ENCODE measurements at regions not wholly inside any gene's neighbourhood (a gene's known extent, or its start where the extent isn't known, plus 50 kb on each side); places are given as distances from the start of the nearest gene placed in this dataset.

DNA sequence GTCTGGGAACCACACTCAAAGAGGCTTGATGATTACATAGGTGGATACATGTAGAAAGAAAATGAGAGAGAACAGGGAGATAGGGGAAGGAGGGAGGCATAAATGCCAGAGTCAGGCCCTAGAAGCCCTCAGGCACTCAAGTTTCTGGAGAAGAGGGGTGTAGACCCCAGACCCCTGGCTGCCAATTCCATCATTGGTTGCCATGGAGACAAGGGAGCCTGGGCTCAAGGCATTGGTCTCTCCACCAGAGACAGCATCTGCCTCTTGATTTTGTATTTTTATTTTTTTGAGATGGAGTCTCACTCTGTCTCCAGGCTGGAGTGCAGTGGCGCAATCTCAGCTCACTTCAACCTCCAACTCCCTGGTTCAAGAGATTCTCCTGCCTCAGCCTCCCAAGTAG, 114.3 kb upstream of the GRIK3 start:
- Histone ChIP-seq H3K4me3 (no peak overlapping the region), H3K4me1 (ENCODE audit: control insufficient read depth in 5 of 5, insufficient read depth in 5 of 5, low read length in 5 of 5) (no peaks in the 10 kb centered on the region), H3K9ac (ENCODE audit: insufficient read depth in 1 of 2, low read length in 2 of 2) (no peak overlapping the region), H3K36me3 (ENCODE audit: control insufficient read depth in 4 of 4, insufficient read depth in 4 of 4, low read length in 4 of 4) (no peaks in the 10 kb centered on the region), H3K27me3 (ENCODE audit: control insufficient read depth in 3 of 3, insufficient read depth in 3 of 3, low read length in 2 of 3) (no peaks in the 10 kb centered on the region), H3K9me3 (ENCODE audit: control insufficient read depth in 4 of 4, insufficient read depth in 3 of 4, low read length in 3 of 4) (peaks cover 0 to 3% (median 0%) of the 10 kb centered on the region in 4 donors), H3K27ac (ENCODE audit: low read depth in 1 of 2, low read length in 1 of 2) (no peak overlapping the region)
- no peak for ATAC-seq (ENCODE audit: insufficient read depth, low FRiP score)
- 94 to 95% methylated on average over 1 of the region's 1 CpG for WGBS, 2 donors
- no peak for DNase-seq
- TF ChIP-seq, protein P1, sequence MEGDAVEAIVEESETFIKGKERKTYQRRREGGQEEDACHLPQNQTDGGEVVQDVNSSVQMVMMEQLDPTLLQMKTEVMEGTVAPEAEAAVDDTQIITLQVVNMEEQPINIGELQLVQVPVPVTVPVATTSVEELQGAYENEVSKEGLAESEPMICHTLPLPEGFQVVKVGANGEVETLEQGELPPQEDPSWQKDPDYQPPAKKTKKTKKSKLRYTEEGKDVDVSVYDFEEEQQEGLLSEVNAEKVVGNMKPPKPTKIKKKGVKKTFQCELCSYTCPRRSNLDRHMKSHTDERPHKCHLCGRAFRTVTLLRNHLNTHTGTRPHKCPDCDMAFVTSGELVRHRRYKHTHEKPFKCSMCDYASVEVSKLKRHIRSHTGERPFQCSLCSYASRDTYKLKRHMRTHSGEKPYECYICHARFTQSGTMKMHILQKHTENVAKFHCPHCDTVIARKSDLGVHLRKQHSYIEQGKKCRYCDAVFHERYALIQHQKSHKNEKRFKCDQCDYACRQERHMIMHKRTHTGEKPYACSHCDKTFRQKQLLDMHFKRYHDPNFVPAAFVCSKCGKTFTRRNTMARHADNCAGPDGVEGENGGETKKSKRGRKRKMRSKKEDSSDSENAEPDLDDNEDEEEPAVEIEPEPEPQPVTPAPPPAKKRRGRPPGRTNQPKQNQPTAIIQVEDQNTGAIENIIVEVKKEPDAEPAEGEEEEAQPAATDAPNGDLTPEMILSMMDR (IDR thresholded peaks at IDR 0.05; ENCODE audit: control extremely low read depth, extremely low read depth): no peak

DNA sequence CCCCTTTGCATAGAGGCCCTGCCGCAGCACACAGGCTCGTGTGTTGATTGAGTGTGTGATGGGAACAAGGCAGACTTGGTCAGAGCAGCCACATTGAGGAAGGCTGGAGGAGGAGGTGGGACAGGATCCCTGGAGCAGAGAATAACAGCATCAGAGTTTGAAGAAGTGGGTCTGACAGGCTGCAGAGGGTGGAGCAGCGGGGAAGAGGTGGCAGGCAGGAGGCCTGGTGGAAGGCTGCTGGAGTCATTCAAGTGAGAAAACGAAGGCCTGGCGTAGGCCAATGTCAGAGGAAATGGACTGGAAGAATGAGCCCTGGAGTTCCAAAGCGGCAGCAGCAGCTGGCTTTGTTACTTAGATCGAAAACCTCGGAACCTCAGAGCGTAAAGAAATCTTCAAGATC, 115.0 kb upstream of the GRIK3 start:
- ATAC-seq (ENCODE audit: insufficient read depth, low FRiP score): no peak
- no peak overlapping the region for H3K9ac ChIP-seq (ENCODE audit: insufficient read depth in 1 of 2, low read length in 2 of 2)
- WGBS, 2 donors: 72 to 75% methylated on average over 9 of the region's 9 CpGs
- H3K9me3 ChIP-seq (ENCODE audit: control insufficient read depth in 4 of 4, insufficient read depth in 3 of 4, low read length in 3 of 4): peaks cover 0 to 3% (median 0%) of the 10 kb centered on the region in 4 donors
- H3K4me1 ChIP-seq (ENCODE audit: control insufficient read depth in 5 of 5, insufficient read depth in 5 of 5, low read length in 5 of 5): no peaks in the 10 kb centered on the region
- TF ChIP-seq, protein P1 (IDR thresholded peaks at IDR 0.05; ENCODE audit: control extremely low read depth, extremely low read depth): no peak
- H3K4me3 ChIP-seq: no peak overlapping the region
- DNase-seq: no peak
- no peak overlapping the region for H3K27ac ChIP-seq (ENCODE audit: low read depth in 1 of 2, low read length in 1 of 2)
- H3K27me3 ChIP-seq (ENCODE audit: control insufficient read depth in 3 of 3, insufficient read depth in 3 of 3, low read length in 2 of 3): no peaks in the 10 kb centered on the region
- H3K36me3 ChIP-seq (ENCODE audit: control insufficient read depth in 4 of 4, insufficient read depth in 4 of 4, low read length in 4 of 4): no peaks in the 10 kb centered on the region

DNA sequence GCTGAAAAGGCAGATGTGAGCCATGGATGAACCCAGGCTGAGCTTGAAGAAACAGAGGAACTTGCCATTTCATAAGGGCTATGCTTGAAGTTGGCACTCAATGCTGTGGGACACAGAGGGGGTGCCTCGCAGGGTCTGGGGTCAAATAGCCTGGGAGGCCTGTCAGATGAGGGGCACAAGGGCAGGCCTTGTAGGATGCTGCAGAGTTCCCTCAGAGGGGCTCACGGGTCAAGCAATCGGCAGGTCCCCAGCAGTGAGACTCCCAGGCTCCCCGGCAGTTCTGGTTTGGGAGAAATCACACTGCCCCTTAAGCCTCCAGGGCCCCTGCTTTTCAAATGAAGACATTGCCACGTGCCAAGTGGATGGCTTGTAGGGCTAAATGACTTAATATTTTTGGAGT, 116.7 kb upstream of the GRIK3 start:
- no peaks in the 10 kb centered on the region for H3K36me3 ChIP-seq (ENCODE audit: control insufficient read depth in 4 of 4, insufficient read depth in 4 of 4, low read length in 4 of 4)
- TF ChIP-seq, protein P1 (IDR thresholded peaks at IDR 0.05; ENCODE audit: control extremely low read depth, extremely low read depth): no peak
- no peak overlapping the region for H3K4me3 ChIP-seq
- peaks cover 0 to 3% (median 0%) of the 10 kb centered on the region in 4 donors for H3K9me3 ChIP-seq (ENCODE audit: control insufficient read depth in 4 of 4, insufficient read depth in 3 of 4, low read length in 3 of 4)
- no peak for ATAC-seq (ENCODE audit: insufficient read depth, low FRiP score)
- H3K4me1 ChIP-seq (ENCODE audit: control insufficient read depth in 5 of 5, insufficient read depth in 5 of 5, low read length in 5 of 5): no peaks in the 10 kb centered on the region
- H3K27me3 ChIP-seq (ENCODE audit: control insufficient read depth in 3 of 3, insufficient read depth in 3 of 3, low read length in 2 of 3): no peaks in the 10 kb centered on the region
- no peak for DNase-seq
- H3K9ac ChIP-seq (ENCODE audit: insufficient read depth in 1 of 2, low read length in 2 of 2): no peak overlapping the region
- 56 to 62% methylated on average over 5 of the region's 5 CpGs for WGBS, 2 donors
- no peak overlapping the region for H3K27ac ChIP-seq (ENCODE audit: low read depth in 1 of 2, low read length in 1 of 2)

DNA sequence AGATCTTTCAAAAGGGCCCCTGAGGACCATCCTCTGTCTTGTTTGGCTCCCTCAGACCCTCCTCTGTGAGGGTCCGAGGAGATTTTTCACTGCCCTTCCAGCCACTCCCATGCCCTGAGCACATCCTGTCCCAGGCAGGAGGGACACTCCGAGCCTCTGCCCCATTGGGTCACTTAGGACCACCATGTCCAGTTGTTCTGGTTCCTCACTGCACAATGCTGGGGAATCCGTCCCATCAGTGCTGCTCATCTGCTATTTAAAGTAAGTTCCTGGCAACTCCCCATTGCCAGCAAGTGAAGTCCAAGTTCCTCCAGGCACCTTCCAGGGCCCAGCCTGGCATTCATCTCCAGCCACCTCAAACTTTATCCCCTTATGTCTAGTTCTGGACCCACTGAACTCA, 117.5 kb upstream of the GRIK3 start:
- WGBS, 2 donors: 60 to 76% methylated on average over 3 of the region's 3 CpGs
- Histone ChIP-seq H3K27me3 (ENCODE audit: control insufficient read depth in 3 of 3, insufficient read depth in 3 of 3, low read length in 2 of 3) (no peaks in the 10 kb centered on the region), H3K4me3 (no peak overlapping the region), H3K9me3 (ENCODE audit: control insufficient read depth in 4 of 4, insufficient read depth in 3 of 4, low read length in 3 of 4) (peaks cover 0 to 3% (median 0%) of the 10 kb centered on the region in 4 donors), H3K36me3 (ENCODE audit: control insufficient read depth in 4 of 4, insufficient read depth in 4 of 4, low read length in 4 of 4) (no peaks in the 10 kb centered on the region), H3K27ac (ENCODE audit: low read depth in 1 of 2, low read length in 1 of 2) (no peak overlapping the region), H3K4me1 (ENCODE audit: control insufficient read depth in 5 of 5, insufficient read depth in 5 of 5, low read length in 5 of 5) (no peaks in the 10 kb centered on the region), H3K9ac (ENCODE audit: insufficient read depth in 1 of 2, low read length in 2 of 2) (no peak overlapping the region)
- TF ChIP-seq, protein P1 (IDR thresholded peaks at IDR 0.05; ENCODE audit: control extremely low read depth, extremely low read depth): no peak
- ATAC-seq (ENCODE audit: insufficient read depth, low FRiP score) (no peak), DNase-seq (no peak)

Measured in lung (tissue), 11 donors.